Inferior parietal cortex (tissue), 1 donor: ENCODE measurements at regions not wholly inside any gene's neighbourhood (a gene's known extent, or its start where the extent isn't known, plus 50 kb on each side); places are given as distances from the start of the nearest gene placed in this dataset.

Source experiments
- DNase-seq: peaks from one replicate; pipeline ENCODE4 v3.0.0-alpha.2; 2016; ENCODE audit errors: extremely low spot score

GRCh38 chr15:35596285-35596684, 50.3 kb upstream of the DPH6 start:
- no peak for DNase-seq

GRCh38 chr15:35602836-35603235, 56.9 kb upstream of the DPH6 start:
- DNase-seq = no peak

GRCh38 chr15:35603301-35603700, 57.3 kb upstream of the DPH6 start:
- DNase-seq = no peak

GRCh38 chr15:35603856-35604255, 57.9 kb upstream of the DPH6 start:
- DNase-seq = no peak

GRCh38 chr15:35605764-35606449, 59.9 kb upstream of the DPH6 start:
- DNase-seq = no peak

- no peak for DNase-seq
Observed at GRCh38 chr15:35606450-35606779, 60.5 kb upstream of the DPH6 start.

GRCh38 chr15:35616498-35617271, 70.7 kb upstream of the DPH6 start:
- no peak for DNase-seq

GRCh38 chr15:35618260-35619188, 72.6 kb upstream of the DPH6 start:
- DNase-seq = no peak

GRCh38 chr15:35622641-35623340, 76.8 kb upstream of the DPH6 start:
- no peak for DNase-seq

GRCh38 chr15:35624881-35625280, 78.9 kb upstream of the DPH6 start:
- no peak for DNase-seq

- DNase-seq = no peak
Observed at GRCh38 chr15:35626571-35627318, 80.8 kb upstream of the DPH6 start.

- no peak for DNase-seq
Observed at GRCh38 chr15:35627696-35628095, 81.7 kb upstream of the DPH6 start.

GRCh38 chr15:35629766-35630165, 83.8 kb upstream of the DPH6 start:
- no peak for DNase-seq

GRCh38 chr15:35630532-35630931, 84.6 kb upstream of the DPH6 start:
- no peak for DNase-seq

GRCh38 chr15:35630985-35631384, 85.0 kb upstream of the DPH6 start:
- no peak for DNase-seq

GRCh38 chr15:35633677-35634076, 87.7 kb upstream of the DPH6 start:
- no peak for DNase-seq

- DNase-seq = no peak
Observed at GRCh38 chr15:35646790-35647189, 100.8 kb upstream of the DPH6 start.

GRCh38 chr15:35647303-35647702, 101.3 kb upstream of the DPH6 start:
- no peak for DNase-seq

GRCh38 chr15:35648941-35649340, 103.0 kb upstream of the DPH6 start:
- DNase-seq = no peak

- no peak for DNase-seq
Observed at GRCh38 chr15:35649575-35649974, 103.6 kb upstream of the DPH6 start.

GRCh38 chr15:35654332-35654731, 108.4 kb upstream of the DPH6 start:
- DNase-seq = no peak
